Upper lobe of left lung (tissue), 6 donors: ENCODE measurements at regions not wholly inside any gene's neighbourhood (a gene's known extent, or its start where the extent isn't known, plus 50 kb on each side); places are given as distances from the start of the nearest gene placed in this dataset.

Experiments used
- ATAC-seq, 2 donors: fragments of 200-7000 bp; cut with Tn5 transposase; one replicate each; pipeline ENCODE4 v1.9.1; 2022; ENCODE audit warnings: mild to moderate bottlenecking in 2 of 2, moderate library complexity in 2 of 2; ENCODE audit not compliant: low FRiP score in 2 of 2
- DNase-seq, 2 donors: peaks; one replicate each; pipeline ENCODE4 v3.0.0-alpha.2; 2019 to 2020
- H3K27ac ChIP-seq, 4 donors: fragments of 200-600 bp; sonication (generic); one replicate each; pipeline ENCODE4 v1.5.1; 2016 to 2019
- H3K27me3 ChIP-seq, 4 donors: fragments of 200-600 bp; sonication (generic); one replicate each; pipeline ENCODE4 v1.5.1; 2017 to 2019
- H3K36me3 ChIP-seq, 4 donors: fragments of 200-600 bp; sonication (generic); one replicate each; pipeline ENCODE4 v1.5.1; 2016 to 2019
- H3K4me1 ChIP-seq, 4 donors: fragments of 200-600 bp; sonication (generic); one replicate each; pipeline ENCODE4 v1.5.1; 2018 to 2019
- H3K4me3 ChIP-seq, 4 donors: fragments of 200-600 bp; sonication (generic); one replicate each; pipeline ENCODE4 v1.5.1; 2017 to 2019; ENCODE audit warnings: mild to moderate bottlenecking in 2 of 4, moderate library complexity in 1 of 4
- H3K9me3 ChIP-seq, 4 donors: fragments of 200-600 bp; sonication (generic); one replicate each; pipeline ENCODE4 v1.5.1; 2018 to 2019
- EP300 ChIP-seq, 4 donors: sonication (generic); formaldehyde crosslinking; IDR thresholded peaks; one replicate each; pipeline ENCODE4 v1.5.1; 2017; ENCODE audit warnings: antibody characterized with exemption in 4 of 4, control low read depth in 2 of 4
- POLR2A ChIP-seq, 4 donors: fragments of 450-650 bp; IDR thresholded peaks; one replicate each; pipeline ENCODE4 v1.5.1; 2016 to 2017; ENCODE audit warnings: antibody characterized with exemption in 4 of 4, mild to moderate bottlenecking in 2 of 4
- POLR2AphosphoS5 ChIP-seq, 2 donors: sonication (generic); formaldehyde crosslinking; IDR thresholded peaks; one replicate each; pipeline ENCODE4 v1.5.1; 2017; ENCODE audit warnings: antibody characterized with exemption in 2 of 2
- WGBS, 2 donors: methylation state at CpG; one replicate each; pipeline ENCODE4 v1.1.5; 2017 to 2018; 5-methylcytosine and 5-hydroxymethylcytosine counted together
- TF ChIP-seq, protein P1 (sequence below), 6 experiments: fragments of 450-650 bp in 4 of 6; fragments of 200-600 bp in 2 of 6; sonication (generic) in 2 of 6; IDR thresholded peaks; one replicate each; pipeline ENCODE4 v1.5.1; 2016 to 2019; ENCODE audit warnings: antibody characterized with exemption in 6 of 6
- donor health status: DM: no; HTN: no; CAD: no; lungs with moderate emphysema.
- donor health status: DM: no; HTN: yes; CAD: no; lungs with severe emphysema.

DNA sequence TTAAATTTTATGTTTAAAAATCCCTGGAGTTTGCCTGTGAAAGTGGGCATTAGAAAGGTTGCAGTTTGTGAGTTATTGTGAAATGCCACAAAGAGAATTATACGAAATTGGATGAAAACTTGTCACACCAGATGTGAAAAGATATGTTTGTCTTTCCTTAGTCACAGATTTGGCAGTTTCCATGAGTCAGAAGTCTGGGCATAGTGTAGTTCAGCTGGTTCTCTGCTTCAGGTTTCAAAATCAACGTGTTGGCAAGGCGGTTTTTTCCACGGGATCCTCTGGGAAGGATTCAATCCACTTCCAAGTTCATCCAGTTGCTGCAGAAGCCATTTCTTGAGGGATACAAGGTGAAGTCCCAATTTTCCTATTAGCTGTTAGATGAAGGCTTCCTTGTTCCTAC, 658.0 kb upstream of the CDH2 start:
- no peak for ATAC-seq
- no peak for DNase-seq
- TF ChIP-seq POLR2AphosphoS5 (IDR thresholded peaks at IDR 0.05) = no peak
- no peak for TF ChIP-seq EP300 (IDR thresholded peaks at IDR 0.05)
- TF ChIP-seq, protein P1, sequence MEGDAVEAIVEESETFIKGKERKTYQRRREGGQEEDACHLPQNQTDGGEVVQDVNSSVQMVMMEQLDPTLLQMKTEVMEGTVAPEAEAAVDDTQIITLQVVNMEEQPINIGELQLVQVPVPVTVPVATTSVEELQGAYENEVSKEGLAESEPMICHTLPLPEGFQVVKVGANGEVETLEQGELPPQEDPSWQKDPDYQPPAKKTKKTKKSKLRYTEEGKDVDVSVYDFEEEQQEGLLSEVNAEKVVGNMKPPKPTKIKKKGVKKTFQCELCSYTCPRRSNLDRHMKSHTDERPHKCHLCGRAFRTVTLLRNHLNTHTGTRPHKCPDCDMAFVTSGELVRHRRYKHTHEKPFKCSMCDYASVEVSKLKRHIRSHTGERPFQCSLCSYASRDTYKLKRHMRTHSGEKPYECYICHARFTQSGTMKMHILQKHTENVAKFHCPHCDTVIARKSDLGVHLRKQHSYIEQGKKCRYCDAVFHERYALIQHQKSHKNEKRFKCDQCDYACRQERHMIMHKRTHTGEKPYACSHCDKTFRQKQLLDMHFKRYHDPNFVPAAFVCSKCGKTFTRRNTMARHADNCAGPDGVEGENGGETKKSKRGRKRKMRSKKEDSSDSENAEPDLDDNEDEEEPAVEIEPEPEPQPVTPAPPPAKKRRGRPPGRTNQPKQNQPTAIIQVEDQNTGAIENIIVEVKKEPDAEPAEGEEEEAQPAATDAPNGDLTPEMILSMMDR (IDR thresholded peaks at IDR 0.05) = no peak
- TF ChIP-seq POLR2A (IDR thresholded peaks at IDR 0.05) = no peak
- H3K27me3 ChIP-seq = no peaks in the 10 kb centered on the region
- H3K4me1 ChIP-seq = no peaks in the 10 kb centered on the region
- no peaks in the 10 kb centered on the region for H3K9me3 ChIP-seq
- WGBS, 2 donors = 73 to 83% methylated on average over 4 of the region's 4 CpGs
- H3K27ac ChIP-seq = no peak overlapping the region
- no peaks in the 10 kb centered on the region for H3K36me3 ChIP-seq
- no peak overlapping the region for H3K4me3 ChIP-seq

DNA sequence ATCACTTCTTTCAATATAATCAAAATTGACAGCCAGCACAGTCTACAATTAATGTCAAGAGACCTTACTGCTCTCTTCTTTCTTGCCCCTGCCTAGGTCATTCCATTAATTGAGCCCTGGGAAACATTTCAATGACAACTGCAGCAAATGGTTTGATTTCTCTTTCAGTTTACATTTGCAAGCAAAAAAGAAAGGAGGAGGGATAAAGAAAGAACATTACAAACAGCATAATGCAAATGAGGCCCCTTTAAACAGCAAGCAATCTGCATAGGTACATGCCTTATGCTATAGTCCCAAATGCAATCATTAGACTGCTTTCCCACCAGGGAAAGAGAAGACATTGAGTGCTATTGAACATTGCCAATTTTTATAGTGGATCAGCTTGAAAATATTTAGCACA, 655.0 kb upstream of the CDH2 start:
- H3K27me3 ChIP-seq = no peaks in the 10 kb centered on the region
- DNase-seq (no peak), ATAC-seq (no peak)
- no peak overlapping the region for H3K4me3 ChIP-seq
- H3K9me3 ChIP-seq = no peaks in the 10 kb centered on the region
- no peaks in the 10 kb centered on the region for H3K4me1 ChIP-seq
- no peak overlapping the region for H3K27ac ChIP-seq
- TF ChIP-seq, protein P1 (IDR thresholded peaks at IDR 0.05) = no peak
- no peak for TF ChIP-seq POLR2A (IDR thresholded peaks at IDR 0.05)
- TF ChIP-seq POLR2AphosphoS5 (IDR thresholded peaks at IDR 0.05) = no peak
- no peak for TF ChIP-seq EP300 (IDR thresholded peaks at IDR 0.05)
- no peaks in the 10 kb centered on the region for H3K36me3 ChIP-seq

DNA sequence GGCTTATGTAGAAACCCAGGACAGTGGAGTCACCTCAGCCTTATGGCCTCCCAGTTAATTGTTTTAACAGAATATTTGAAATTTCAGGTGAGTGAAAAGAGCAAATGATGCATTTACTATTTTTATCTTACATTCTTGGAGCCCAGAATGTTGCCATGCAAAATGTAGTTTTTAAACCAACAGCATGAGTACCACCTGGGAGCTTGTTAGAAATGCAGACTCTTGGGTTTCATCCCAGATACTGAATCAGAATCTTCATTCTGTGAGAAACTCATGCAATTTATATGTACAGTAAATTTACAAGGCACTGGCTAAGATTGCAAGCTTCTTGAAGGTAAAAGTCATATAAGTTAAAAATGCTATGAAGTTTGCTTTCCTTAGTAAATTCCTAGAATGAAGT, 654.5 kb upstream of the CDH2 start:
- H3K4me1 ChIP-seq = no peaks in the 10 kb centered on the region
- ATAC-seq (no peak), DNase-seq (no peak)
- H3K4me3 ChIP-seq = no peak overlapping the region
- H3K9me3 ChIP-seq = no peaks in the 10 kb centered on the region
- H3K27ac ChIP-seq = no peak overlapping the region
- TF ChIP-seq EP300 (IDR thresholded peaks at IDR 0.05) (no peak), POLR2AphosphoS5 (IDR thresholded peaks at IDR 0.05) (no peak), POLR2A (IDR thresholded peaks at IDR 0.05) (no peak)
- TF ChIP-seq, protein P1 (IDR thresholded peaks at IDR 0.05) = no peak
- H3K36me3 ChIP-seq = no peaks in the 10 kb centered on the region
- no peaks in the 10 kb centered on the region for H3K27me3 ChIP-seq

DNA sequence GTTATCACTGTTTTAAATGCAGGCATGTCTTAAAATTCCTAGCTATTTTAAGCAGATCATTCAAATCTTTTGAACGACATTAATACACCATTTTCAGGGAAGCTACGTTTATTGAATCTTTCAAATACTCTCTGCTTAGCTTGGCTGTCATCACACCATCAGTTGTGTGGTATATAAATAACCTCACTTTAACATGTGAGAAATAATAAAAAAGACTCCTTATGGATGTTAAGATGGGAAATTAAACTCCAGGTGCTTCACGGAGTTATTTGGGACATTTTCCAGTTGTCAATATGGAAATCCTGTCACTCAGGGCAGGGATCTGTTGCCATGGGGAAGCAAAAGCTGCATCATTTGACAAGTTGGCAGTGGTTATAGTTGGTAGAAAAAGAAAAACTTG, 649.2 kb upstream of the CDH2 start:
- WGBS, 2 donors = 77 to 81% methylated on average over 3 of the region's 3 CpGs
- DNase-seq (no peak), ATAC-seq (no peak)
- Histone ChIP-seq H3K4me1 (no peaks in the 10 kb centered on the region), H3K27ac (no peak overlapping the region), H3K4me3 (no peak overlapping the region), H3K27me3 (no peaks in the 10 kb centered on the region), H3K36me3 (no peaks in the 10 kb centered on the region), H3K9me3 (no peaks in the 10 kb centered on the region)
- TF ChIP-seq POLR2AphosphoS5 (IDR thresholded peaks at IDR 0.05) (no peak), EP300 (IDR thresholded peaks at IDR 0.05) (no peak)
- TF ChIP-seq, protein P1 (IDR thresholded peaks at IDR 0.05) = no peak

DNA sequence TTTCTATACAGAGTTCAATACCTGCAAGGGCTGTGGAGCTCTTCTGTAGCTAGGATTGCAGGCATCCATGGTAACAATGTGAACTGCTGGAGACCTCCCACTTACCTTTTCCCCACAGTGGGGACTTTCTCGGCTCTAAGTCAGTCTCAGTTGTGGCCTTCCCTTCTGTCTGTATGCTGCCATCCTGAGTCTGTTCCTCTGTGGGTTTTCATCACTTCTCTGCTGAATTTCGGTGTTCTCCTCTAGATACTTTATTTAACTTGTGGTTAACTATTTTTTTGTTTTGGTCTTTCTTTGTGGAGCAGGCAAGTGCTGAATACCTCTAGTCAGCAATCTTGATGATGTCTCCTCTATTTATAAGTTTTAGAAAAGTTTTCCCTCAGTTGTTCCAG, 647.2 kb upstream of the CDH2 start:
- Histone ChIP-seq H3K4me1 (no peaks in the 10 kb centered on the region), H3K27ac (no peak overlapping the region), H3K36me3 (no peaks in the 10 kb centered on the region), H3K9me3 (no peaks in the 10 kb centered on the region), H3K27me3 (no peaks in the 10 kb centered on the region), H3K4me3 (no peak overlapping the region)
- 78 to 83% methylated on average over 2 of the region's 2 CpGs for WGBS, 2 donors
- ATAC-seq (no peak), DNase-seq (no peak)
- TF ChIP-seq EP300 (IDR thresholded peaks at IDR 0.05) (no peak), POLR2AphosphoS5 (IDR thresholded peaks at IDR 0.05) (no peak), POLR2A (IDR thresholded peaks at IDR 0.05) (no peak)
- TF ChIP-seq, protein P1 (IDR thresholded peaks at IDR 0.05) = no peak
